HCEC 1CT (cell line): ENCODE measurements at regions not wholly inside any gene's neighbourhood (a gene's known extent, or its start where the extent isn't known, plus 50 kb on each side); places are given as distances from the start of the nearest gene placed in this dataset.
"Not testable (repeated sequence)": the region's sequence is repeated elsewhere in the genome, so short reads cannot be mapped to it uniquely, and the experiment has no call there.

Experiments used
- DNase-seq: peaks from one replicate; pipeline ENCODE4 v3.0.0-alpha.2; 2017

DNA sequence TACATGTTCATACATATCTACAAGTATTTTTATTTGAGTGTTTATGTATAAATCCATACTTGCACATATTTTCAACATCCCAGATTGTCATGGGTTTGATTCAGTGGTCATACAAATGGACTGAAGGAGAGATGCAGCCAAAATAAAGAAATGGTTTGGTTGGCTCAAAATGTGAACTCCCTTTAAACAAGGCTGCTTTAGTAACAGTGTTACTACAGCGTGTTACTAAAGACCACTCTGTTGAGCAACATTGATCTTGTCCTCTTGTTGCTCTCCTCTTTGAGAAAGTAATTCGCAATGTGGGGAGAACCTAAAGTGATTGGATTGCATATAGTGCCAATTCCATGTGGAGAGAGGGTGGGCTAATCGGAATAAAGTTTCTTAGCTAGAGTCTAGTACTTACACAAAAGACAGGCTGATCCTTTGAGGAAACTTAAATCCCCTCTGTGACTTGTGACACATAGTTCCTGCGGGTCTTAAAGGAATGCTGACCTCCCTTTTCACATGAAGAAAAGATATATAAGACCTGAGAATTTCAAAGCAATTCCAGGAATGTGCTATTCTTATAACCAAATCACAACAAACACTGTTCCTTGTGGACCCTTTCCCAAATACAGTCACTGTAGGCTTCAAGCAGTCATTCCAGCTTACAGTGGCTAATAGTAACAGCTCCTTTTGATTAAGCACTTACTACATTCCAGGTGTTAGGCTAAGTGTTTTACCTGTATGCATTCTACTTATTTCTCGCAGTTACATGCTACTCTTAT is 144.3 kb downstream of the FZD1 start:
- no peak for DNase-seq

DNA sequence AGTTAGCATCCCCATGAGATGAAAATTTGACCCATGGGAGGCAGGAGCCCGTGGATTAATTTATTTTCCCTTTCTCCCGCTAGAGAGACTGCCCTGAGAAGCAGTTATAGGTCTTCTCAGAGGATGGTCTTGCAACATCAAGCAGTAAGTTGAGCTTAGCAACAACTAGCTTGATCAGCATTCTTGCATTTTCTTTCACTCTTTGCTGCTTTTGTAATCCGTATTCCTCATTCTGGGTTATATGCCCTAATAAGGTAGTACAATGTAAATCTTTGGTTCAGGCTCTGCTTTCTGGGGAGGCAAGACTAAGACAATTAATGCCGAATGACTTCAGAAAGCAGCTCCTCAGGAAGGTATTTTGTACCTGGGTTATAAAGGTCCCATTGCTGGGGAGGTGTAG is 146.8 kb downstream of the FZD1 start:
- DNase-seq: no peak

DNA sequence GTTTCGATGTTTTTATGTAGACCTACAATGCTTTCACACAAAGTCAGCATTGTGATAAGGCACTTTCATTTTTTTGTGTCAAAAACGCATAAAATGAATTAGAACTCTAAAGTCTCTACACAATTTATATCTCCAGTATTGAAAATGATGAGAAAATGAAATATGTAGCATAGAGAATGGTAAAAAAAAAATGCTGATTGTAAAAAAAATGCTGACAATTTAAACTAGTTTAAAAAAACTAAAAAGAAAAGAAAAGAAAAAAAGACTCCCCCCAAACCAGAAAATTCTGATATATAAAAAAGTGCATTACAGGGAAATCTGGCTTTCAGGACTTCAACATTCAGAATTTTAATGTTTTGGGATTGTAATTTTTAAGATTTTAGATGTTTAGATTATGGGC is 148.1 kb downstream of the FZD1 start:
- no peak for DNase-seq

DNA sequence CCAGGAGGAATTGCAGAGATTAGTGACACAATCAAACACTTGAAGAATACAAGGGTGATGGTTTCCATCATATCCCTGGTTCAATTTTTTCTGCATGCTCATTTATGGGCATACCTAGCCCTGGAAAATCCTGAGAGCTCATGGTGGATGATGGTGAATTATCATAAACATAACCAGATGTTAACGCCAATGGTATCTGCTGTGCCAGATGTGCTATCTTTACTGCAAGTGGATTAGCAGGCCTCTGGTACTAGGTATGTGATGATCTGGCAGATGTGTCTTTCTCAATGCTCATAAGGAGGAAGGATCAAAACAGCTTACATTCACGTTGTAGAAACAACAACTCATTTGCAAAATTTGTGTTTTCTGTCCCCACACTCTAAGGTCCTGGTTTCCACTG is 150.5 kb downstream of the FZD1 start:
- no peak for DNase-seq

- no peak for DNase-seq
Measured at GRCh38 chr7:91416155-91416865, 152.1 kb downstream of the FZD1 start.

DNA sequence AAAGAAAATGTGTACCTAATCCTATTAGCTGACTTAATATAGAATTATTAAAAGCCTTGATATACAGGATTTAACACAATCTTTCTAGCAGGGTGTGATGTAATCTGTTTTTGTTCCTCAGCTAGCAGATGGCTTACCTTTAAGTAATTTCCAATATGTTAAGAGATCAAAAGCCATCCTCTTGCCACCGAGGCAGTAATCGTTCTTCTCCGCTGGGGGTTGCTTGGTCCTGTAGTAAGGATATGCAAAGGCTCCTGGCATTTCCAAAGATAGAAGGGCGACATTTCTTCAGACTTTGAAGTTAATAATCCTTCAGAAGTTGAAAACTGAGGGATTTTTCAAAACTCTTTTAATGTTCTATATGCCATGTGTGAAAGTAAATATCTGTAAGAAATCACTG is 156.4 kb downstream of the FZD1 start:
- no peak for DNase-seq

DNA sequence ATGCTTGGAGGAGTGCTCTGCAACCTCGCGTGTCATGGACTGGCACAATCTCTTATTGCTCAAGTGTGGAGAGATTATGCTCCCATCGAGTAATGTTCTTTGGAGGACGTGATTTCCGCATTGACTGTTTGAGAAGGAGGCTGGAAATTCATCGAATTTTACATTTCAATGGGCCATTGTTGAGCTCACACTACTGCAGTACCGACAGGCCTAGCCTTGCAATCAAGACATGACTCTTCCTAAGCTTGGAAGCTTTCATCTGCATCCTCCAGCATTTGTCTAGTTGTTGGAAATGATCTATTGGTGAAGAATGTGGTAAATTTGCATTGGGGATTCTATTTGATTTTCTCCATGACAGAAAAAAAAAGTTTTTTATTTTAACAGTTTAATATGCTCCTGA is 156.8 kb downstream of the FZD1 start:
- no peak for DNase-seq

DNA sequence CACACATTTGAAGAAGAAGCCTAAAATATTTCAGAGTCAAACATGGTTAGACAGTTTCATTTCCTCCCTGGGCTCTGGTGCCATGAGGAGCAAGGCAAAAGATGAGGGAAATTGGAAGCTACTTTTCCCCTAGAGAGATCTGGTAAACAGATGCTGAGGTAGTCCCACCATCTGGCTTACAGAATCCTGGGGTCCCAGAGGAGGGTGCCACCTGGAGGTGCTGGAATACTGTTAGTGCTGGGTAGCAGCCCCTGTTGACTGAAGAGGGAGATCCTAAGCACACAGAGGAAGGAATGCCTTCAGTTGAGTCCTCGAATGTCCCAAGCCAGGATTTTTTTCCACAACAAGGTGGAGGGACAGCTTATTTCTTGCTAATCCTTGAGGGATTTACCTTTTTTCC is 160.1 kb downstream of the FZD1 start:
- DNase-seq: no peak

DNA sequence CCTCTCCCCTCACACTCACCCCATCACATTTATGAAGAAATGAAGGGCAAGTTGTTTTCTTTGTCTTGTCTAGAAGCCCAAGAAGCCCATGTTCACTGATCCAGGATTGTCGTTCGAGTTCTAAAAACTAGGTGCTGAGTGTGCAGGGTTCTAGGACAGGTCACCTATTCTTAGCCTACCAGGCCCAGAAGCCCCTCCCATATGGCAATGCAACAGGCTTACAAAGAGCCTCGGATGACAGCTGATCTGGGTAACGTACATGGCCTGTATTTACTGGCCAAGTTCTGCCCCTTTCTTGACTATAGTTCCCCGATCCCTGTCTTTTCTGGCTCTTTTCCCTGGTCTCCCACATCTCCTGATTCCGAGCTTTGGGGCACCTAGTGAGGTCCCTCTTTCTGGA is 160.9 kb downstream of the FZD1 start:
- DNase-seq: no peak

- DNase-seq: no peak
Measured at GRCh38 chr7:91427051-91427450, 162.8 kb downstream of the FZD1 start.

GRCh38 chr7:91431601-91432000 is 167.4 kb downstream of the FZD1 start:
- DNase-seq: no peak

- no peak for DNase-seq
Measured at GRCh38 chr7:91434836-91435235, 170.6 kb downstream of the FZD1 start.

- no peak for DNase-seq
Measured at GRCh38 chr7:91435381-91436059, 171.3 kb downstream of the FZD1 start.

DNA sequence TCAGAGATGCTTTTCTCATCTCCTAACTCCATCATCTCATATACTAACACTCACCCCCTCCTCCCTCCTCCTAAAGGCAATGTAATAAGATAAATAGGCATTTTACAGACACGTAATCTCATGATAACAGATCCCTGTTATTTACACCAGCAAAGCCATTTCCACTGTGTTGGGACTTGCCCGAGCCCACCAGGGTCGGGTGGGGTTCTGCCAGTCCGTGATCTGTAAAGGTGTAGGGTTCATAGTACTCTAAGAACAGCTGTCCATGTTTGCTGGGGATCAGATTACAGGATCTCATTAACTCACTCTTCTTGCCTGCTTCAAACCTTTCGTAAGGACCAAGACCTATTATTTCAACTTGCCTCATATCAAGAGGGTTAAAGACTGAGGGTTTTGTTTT is 172.4 kb downstream of the FZD1 start:
- no peak for DNase-seq

GRCh38 chr7:91440198-91440597 is 176.0 kb downstream of the FZD1 start:
- not testable (repeated sequence) for DNase-seq

DNA sequence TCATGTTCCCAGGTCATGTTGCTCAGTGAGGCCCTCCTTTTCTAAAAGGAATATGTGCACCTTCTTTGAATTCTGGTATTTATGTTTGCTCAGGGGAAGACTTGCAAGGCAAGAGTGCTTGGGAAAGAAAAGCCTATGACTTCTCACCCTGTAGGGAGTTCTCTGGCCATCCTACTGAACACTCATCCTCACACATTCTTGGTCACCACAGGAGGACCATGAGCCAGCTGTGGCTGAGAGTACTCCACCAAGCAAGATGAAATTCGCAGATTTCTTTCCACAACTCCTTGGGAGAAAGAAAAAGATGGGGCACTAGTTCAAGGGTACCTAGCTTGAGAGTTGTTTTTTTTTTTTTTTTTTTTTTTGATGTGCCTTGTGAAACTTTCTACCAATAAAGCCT is 179.6 kb downstream of the FZD1 start:
- no peak for DNase-seq

GRCh38 chr7:91446819-91447218 is 182.6 kb downstream of the FZD1 start:
- no peak for DNase-seq

- DNase-seq: no peak
Measured at GRCh38 chr7:91455411-91455810, 191.2 kb downstream of the FZD1 start.

- no peak for DNase-seq
Measured at GRCh38 chr7:91457208-91457607, 193.0 kb downstream of the FZD1 start.

- no peak for DNase-seq
Measured at GRCh38 chr7:91459539-91459938, 195.3 kb downstream of the FZD1 start.

DNA sequence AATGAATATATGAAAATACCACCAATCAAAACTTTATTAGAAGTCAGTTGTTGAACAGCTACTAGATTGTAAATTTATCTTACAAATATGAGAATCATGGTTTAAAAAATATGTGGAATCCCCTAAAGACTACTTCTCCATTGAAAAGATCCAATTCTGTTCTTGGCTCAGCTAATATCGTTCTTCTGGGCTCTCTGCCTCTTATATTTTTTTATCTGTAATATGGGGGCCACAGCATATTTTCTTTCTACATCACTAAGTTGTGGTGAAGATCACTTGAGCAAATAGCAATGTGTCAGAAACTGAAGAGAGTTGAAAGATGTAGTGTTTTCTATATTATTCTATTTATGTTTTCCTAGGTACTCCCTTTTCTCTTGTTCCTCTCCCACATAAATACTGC is 198.1 kb downstream of the FZD1 start:
- no peak for DNase-seq

- DNase-seq: no peak
Measured at GRCh38 chr7:91463330-91463729, 199.1 kb downstream of the FZD1 start.

DNA sequence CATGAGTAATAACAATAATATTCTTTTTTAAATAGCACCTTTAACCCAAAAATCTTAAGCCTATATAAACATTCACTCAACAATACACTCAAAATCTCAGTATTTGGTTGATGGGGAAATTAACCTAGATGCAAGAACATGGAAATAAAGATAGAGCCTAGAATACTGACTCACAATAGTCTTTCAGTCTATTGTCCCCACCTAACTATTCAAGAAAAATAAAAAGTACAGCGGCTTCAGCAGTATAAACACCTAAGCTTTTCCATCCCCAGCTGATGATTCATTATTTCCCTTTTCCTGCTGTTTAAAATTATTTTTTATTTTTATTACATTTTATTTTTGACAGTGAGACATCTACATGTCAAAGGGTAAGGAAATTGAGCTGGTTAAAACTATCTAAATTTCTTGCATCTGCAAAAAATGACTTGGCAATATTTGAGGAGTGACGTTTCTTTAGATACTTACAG is 201.4 kb downstream of the FZD1 start:
- no peak for DNase-seq

- DNase-seq: no peak
Measured at GRCh38 chr7:91468256-91468655, 204.0 kb downstream of the FZD1 start.
